Endodermal cell (in vitro differentiated cells): ENCODE measurements at regions not wholly inside any gene's neighbourhood (a gene's known extent, or its start where the extent isn't known, plus 50 kb on each side); places are given as distances from the start of the nearest gene placed in this dataset.

Source experiments
- DNase-seq: peaks from one replicate; pipeline ENCODE4 v3.0.0-alpha.2; 2017
- H3K27ac ChIP-seq: 2 replicates; pipeline ENCODE4 v1.5.1; 2013; ENCODE audit warnings: mild to moderate bottlenecking, low read depth, low read length, moderate library complexity
- H3K27me3 ChIP-seq: 2 replicates; pipeline ENCODE4 v1.6.1; 2013; ENCODE audit warnings: mild to moderate bottlenecking, low read length, moderate library complexity; ENCODE audit not compliant: insufficient read depth, control insufficient read depth, poor library complexity, severe bottlenecking
- H3K36me3 ChIP-seq: 2 replicates; pipeline ENCODE4 v1.7.0; 2013; ENCODE audit warnings: mild to moderate bottlenecking, low read length, moderate library complexity; ENCODE audit not compliant: control insufficient read depth, insufficient read depth
- H3K4me1 ChIP-seq: one replicate; pipeline ENCODE4 v1.7.0; 2013; ENCODE audit warnings: low read length; ENCODE audit not compliant: control insufficient read depth, insufficient read depth
- H3K4me3 ChIP-seq: 2 replicates; pipeline ENCODE4 v1.5.1; 2013; ENCODE audit warnings: mild to moderate bottlenecking, low read length, moderate library complexity
- H3K9ac ChIP-seq: 2 replicates; pipeline ENCODE4 v1.6.1; 2013; ENCODE audit warnings: mild to moderate bottlenecking, low read length, moderate library complexity; ENCODE audit not compliant: poor library complexity, severe bottlenecking; ENCODE audit errors: extremely low read depth
- H3K9me3 ChIP-seq: 2 replicates; pipeline ENCODE4 v1.6.1; 2013; ENCODE audit warnings: mild to moderate bottlenecking, low read length, moderate library complexity; ENCODE audit not compliant: control insufficient read depth
- H3K27ac Mint-ChIP-seq: 2 replicates; pipeline ENCODE4 v1.8.0; 2020; ENCODE audit warnings: mixed read lengths
- H3K27me3 Mint-ChIP-seq: 2 replicates; pipeline ENCODE4 v1.8.0; 2021; ENCODE audit warnings: mild to moderate bottlenecking, mixed read lengths; ENCODE audit not compliant: insufficient read depth
- H3K36me3 Mint-ChIP-seq: 2 replicates; pipeline ENCODE4 v1.8.0; 2020; ENCODE audit warnings: low read depth, mixed read lengths
- H3K4me1 Mint-ChIP-seq: 2 replicates; pipeline ENCODE4 v1.8.0; 2020; ENCODE audit warnings: mixed read lengths
- H3K4me3 Mint-ChIP-seq: 2 replicates; pipeline ENCODE4 v1.8.0; 2020; ENCODE audit warnings: mild to moderate bottlenecking, moderate library complexity, mixed read lengths
- H3K9me3 Mint-ChIP-seq: 2 replicates; pipeline ENCODE4 v1.8.0; 2020; ENCODE audit warnings: mild to moderate bottlenecking, mixed read lengths
- CTCF ChIP-seq: fragments of 200-600 bp; sonication (generic); conservative IDR thresholded peaks from 2 replicates; pipeline ENCODE4 v1.5.0; 2021; ENCODE audit warnings: antibody characterized with exemption, mild to moderate bottlenecking
- WGBS, 2 experiments: methylation state at CpG; one replicate each; pipeline versions ENCODE4 v1.1.5 to v1.1.7; 2013; ENCODE audit warnings: missing lambda C conversion rate in 2 of 2, mixed read lengths in 1 of 2; ENCODE audit not compliant: insufficient coverage in 1 of 2, insufficient read length in 1 of 2; 5-methylcytosine and 5-hydroxymethylcytosine counted together

GRCh38 chr10:131817866-131818509 is 82.8 kb upstream of the PPP2R2D start:
- no peaks in the 10 kb centered on the region for H3K9me3 Mint-ChIP-seq
- no peak overlapping the region for H3K27ac Mint-ChIP-seq
- Histone ChIP-seq H3K4me3 (no peak overlapping the region), H3K9ac (no peak overlapping the region), H3K9me3 (no peaks in the 10 kb centered on the region), H3K36me3 (no peaks in the 10 kb centered on the region), H3K4me1 (no peaks in the 10 kb centered on the region), H3K27me3 (no peaks in the 10 kb centered on the region), H3K27ac (no peak overlapping the region)
- H3K4me3 Mint-ChIP-seq, result no peak overlapping the region
- no peaks in the 10 kb centered on the region for H3K27me3 Mint-ChIP-seq
- TF ChIP-seq CTCF, result no peak
- H3K4me1 Mint-ChIP-seq, result no peaks in the 10 kb centered on the region
- peak; percentile 31 for DNase-seq
- no peaks in the 10 kb centered on the region for H3K36me3 Mint-ChIP-seq
- WGBS, 2 experiments, result 86 to 89% methylated on average over 3 to 13 of the region's 13 CpGs

DNA sequence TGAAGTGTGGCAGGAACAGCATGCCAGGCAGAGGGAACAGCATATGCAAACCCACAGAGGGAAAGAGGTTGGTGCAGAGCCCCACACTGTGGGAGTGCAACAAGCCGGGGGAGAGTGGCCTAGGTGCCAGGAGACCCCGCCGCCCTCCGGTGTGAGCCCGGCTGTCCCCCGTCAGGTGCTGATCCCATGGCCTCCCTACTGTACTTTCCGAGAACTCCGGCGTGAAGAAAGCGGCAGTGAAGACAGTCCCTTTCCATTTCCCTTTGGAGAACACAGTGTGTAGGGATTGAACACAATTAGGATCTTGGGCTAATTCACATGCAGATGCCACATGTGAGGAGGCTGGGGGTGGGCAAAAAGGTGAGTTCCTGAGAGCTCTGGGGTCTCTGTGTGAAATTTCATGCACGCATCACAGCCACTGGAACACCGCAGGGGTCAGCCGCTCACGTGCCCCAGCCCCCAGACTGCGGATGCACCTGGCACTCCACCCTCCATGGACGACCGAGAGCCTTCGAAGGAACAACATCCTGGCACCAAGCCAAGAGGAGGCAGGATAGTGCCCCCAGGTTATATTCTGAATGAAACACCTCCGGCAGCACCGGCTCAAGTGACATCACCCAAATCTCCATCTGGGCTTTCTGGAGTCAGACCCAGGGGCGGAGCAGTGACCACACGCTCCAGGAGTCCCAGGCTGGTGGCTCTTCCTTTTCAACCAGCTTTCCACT is 82.1 kb upstream of the PPP2R2D start:
- no peaks in the 10 kb centered on the region for H3K9me3 ChIP-seq
- TF ChIP-seq CTCF, result no peak
- H3K4me3 ChIP-seq, result no peak overlapping the region
- H3K27ac Mint-ChIP-seq, result no peak overlapping the region
- no peak overlapping the region for H3K9ac ChIP-seq
- H3K36me3 Mint-ChIP-seq, result no peaks in the 10 kb centered on the region
- H3K27ac ChIP-seq, result no peak overlapping the region
- 94% methylated on average over 12 to 22 of the region's 22 CpGs for WGBS, 2 experiments
- no peaks in the 10 kb centered on the region for H3K4me1 Mint-ChIP-seq
- H3K27me3 Mint-ChIP-seq, result no peaks in the 10 kb centered on the region
- no peaks in the 10 kb centered on the region for H3K27me3 ChIP-seq
- H3K4me1 ChIP-seq, result no peaks in the 10 kb centered on the region
- H3K9me3 Mint-ChIP-seq, result no peaks in the 10 kb centered on the region
- H3K4me3 Mint-ChIP-seq, result no peak overlapping the region
- peak; percentile 36 for DNase-seq
- H3K36me3 ChIP-seq, result no peaks in the 10 kb centered on the region

GRCh38 chr10:131819241-131820072 is 81.4 kb upstream of the PPP2R2D start:
- no peaks in the 10 kb centered on the region for H3K27me3 ChIP-seq
- Mint-ChIP-seq H3K9me3 (no peaks in the 10 kb centered on the region), H3K27me3 (no peaks in the 10 kb centered on the region), H3K36me3 (no peaks in the 10 kb centered on the region), H3K4me3 (no peak overlapping the region), H3K4me1 (peaks cover 2% of the 10 kb centered on the region), H3K27ac (no peak overlapping the region)
- no peak overlapping the region for H3K9ac ChIP-seq
- no peak overlapping the region for H3K4me3 ChIP-seq
- no peak overlapping the region for H3K27ac ChIP-seq
- DNase-seq, result peak; percentile 48
- no peaks in the 10 kb centered on the region for H3K4me1 ChIP-seq
- TF ChIP-seq CTCF, result no peak
- H3K9me3 ChIP-seq, result no peaks in the 10 kb centered on the region
- 69 to 86% methylated on average over 18 to 25 of the region's 25 CpGs for WGBS, 2 experiments
- H3K36me3 ChIP-seq, result no peaks in the 10 kb centered on the region
